NCI-H2029 treated with DMSO at 0.1 percent for 48 hours (cell line): ENCODE measurements at regions not wholly inside any gene's neighbourhood (a gene's known extent, or its start where the extent isn't known, plus 50 kb on each side); places are given as distances from the start of the nearest gene placed in this dataset.

Experiments used
- DNase-seq: peaks from one replicate; lab custom pipeline; 2025; lab: John Stamatoyannopoulos, UW

DNA sequence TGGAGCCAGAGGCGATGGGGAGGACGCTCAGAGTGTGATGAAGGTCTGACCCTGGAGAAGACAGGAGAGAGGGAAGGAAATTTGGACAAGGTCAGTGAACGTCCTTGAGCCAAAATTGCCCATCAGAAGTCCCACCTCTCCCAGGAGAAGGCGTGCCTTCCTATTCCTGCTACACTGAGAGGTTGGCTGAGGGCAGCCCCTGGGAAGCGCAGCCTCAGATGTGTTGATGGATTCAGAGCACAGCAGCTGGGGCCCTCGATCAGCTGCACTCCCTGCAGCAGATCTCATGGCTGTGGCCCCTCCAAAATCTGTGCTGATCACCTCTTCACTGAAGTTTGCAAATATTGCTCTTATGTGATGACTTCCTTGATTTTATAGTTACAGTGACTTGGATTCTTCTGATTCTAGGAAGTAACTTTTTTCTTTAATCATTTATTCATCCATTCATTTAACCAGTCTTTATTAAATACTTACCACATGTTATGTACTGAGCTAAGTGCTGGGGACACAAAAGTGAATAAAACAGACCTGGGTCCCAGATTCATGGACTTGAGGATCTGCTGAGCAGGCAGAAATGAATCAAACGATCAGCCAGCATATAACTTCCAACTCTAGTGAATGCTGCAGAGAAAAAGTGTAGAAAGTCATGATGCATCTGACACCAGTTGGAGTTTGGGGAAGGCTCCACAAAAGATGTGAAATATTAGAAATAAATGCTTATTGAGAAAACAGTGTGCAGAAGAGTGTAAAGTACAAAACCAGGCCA is 69.6 kb upstream of the ARMC2 start:
- DNase-seq = no peak

DNA sequence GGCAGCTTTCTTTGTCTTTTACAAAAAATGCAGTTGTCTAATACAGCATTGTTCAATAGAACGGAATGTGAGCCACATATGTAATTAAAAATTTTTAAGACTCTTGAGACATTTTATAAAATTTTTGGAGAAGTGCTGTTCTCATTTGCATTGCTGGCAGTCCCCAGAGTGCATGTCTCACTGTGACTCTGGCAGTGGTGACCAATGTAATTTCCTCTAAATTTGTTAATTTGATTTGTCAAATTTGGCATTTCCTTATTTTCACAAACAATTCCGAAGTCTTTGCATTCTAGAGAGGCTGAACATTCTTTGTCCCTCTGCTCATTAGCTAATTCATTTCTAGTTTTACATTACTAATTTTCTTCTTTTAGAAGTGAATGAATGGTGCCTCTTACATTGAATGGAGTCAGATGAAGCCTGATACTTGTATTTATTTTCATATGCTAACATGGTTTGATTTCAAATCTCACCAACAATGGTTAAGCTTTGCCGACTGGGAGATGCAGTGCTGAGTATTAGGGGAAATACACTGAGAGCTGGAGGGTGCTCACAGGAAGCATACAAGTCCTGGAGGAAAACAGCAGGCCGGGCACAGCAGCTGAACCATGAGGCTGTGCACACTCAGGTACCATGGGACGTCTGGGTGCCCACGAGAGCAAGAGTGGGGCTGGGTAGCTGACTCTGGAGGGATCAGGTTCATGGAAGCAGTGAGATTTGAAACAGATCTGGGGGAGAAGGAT is 68.5 kb upstream of the ARMC2 start:
- DNase-seq = no peak

DNA sequence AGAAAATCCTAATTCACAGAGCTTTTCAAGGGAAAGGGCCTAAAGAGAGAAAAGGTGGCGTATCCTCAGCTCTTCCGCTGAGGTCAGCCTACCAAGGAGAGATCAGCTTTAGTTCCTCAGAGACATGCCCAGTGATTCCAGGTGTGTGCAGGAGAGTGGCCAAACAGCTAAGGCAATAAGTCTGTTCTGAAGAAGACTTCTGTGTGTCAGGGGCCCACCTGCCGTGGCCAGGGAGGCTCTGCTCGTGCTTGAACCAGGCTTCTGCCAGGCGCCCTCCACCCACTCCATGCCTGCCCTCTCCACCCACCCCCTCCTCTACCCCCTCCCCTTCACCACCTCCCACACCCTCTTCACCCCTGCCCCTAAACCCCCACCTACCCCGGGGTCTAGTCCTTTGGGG is 67.4 kb upstream of the ARMC2 start:
- DNase-seq = no peak

DNA sequence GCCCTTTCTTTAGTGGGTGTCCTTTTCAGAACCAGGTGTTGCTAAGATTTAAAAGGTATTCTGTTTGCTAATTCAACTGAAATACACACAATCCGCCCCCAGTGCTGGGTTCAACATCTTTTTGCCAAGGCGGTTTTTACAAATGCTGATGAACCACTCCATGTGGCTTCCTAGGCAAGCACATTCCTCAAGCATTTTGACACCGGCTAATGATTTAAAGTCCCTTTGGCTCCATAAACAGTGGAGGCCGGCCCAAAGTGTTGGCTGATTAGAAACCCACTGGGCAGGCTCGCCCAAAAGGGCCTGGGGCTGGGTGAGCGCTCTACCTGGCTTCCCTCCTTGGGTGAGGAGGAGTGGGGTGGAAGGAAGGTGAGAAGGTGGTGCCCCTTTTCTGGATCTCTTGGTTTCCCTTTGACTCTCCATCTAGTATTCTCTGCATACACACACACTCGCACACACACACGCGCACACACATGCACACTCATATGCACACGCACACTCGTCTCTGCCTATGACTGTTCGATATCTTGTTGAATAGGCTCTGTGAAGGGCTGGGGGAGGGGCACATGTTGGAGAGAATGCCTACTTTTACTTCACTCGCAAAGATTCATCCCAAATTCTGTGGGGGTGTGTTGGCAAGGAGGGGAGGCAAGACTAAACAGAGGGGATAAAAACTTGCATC is 66.7 kb upstream of the ARMC2 start:
- no peak for DNase-seq

DNA sequence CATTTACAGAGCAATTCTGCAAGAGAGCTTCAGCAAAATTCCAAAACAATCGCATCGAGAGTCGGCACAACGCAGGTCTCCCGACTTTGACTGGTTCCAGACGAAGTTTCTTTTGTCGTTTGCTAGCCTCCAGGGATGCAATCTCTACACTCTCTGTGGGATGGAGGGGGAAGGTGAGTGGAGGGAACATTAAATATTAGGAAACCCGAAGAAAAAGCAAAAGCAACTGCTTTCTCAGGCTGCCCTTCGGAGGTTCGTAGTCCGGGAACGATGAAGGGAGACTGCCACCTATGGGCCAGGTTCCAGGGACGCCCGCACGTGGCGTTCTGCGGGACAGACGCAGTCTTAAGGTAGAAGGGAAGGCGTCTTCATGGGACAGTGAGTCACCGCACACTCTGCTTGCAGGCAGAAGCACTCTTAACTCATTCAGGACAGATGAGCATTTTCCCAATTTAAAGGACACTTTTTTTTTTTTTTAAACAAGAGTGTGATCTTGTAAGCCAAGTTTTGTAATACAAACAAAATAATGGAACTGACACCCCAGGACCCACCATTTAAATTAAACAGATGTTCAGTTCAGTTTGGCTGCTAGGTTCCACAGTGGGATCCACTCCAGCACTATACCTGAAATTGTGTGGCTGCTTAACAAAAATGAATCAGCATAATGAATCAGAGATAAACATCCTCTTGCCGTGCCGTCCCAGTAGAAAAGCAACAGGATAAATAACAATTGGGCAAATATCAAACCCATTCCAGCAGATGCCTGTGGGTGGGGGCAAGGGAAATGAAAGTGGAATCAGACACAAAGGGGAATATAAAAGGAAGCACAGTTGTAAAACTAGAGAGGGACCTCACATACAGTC is 65.8 kb upstream of the ARMC2 start:
- peak; percentile 36 for DNase-seq

DNA sequence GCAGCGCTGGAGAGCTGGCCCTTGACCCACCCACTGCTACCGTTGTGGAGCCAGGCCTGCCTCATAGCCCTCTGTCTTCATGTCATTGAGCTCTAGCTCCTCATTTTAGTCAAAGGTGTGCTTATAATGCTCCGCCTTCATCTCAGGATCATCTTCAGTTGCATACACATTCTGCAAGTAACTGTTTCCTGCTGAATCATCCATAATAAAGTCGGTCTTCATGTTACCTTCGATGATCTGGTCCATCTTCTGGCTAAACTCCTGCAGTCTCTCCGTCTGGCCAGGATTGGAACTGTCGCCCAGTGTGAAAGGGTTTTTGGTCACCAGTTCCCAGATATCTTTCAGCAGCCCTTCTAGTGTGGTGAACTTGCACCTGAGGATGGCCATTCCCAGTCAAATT is 62.6 kb upstream of the ARMC2 start:
- DNase-seq = no peak

DNA sequence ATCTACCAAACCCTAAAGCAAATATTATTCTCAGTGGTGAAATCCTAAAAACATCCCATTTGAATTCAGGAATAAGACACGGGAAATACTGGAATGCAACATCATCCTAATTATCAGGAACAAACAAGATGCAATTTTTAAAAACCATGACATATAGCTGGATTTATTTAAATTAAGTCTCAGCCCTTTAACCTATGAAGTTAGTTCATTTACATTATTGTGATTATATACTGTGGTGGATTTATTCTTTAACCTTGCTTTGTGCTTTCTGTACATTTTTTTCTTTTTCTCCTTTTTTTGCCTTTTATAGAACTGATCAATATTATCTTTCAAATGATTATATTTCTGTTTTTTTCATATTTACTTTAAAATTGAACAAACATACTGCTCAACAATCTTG is 59.8 kb upstream of the ARMC2 start:
- no peak for DNase-seq

DNA sequence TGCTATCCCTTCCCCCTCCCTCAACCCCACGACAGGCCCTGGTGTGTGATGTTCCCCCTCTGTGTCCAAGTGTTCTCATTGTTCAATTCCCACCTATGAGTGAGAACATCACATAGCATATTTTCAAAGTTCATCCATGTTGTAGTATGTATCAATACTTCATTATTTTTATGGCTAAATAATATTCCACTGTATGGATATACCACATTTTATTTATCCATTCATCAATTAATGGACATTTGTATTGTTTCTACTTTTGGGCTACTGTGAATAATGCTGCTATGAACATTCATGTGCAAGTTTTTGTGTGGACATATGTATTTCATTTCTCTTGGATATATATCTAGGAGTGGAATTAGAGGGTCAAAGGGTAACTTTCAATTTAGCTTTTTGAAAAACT is 58.7 kb upstream of the ARMC2 start:
- DNase-seq = no peak

DNA sequence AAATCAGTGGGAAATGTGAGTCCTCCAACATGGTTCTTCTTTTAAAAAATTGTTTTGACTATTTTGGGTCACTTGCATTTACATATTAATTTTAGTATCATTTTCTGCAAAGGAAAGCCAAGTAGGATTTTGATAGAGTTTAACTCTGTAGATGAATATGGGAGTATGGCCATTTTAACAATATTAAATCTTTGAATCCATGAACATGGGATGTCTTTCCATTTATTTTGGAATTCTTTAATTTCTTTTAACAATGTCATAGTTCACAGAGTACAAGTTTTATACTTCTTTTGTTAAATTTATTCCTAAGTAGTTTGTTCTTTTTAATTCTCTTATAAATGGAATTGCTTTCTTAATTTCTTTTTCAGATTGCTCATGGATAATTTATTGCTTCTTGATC is 56.5 kb upstream of the ARMC2 start:
- DNase-seq = no peak

DNA sequence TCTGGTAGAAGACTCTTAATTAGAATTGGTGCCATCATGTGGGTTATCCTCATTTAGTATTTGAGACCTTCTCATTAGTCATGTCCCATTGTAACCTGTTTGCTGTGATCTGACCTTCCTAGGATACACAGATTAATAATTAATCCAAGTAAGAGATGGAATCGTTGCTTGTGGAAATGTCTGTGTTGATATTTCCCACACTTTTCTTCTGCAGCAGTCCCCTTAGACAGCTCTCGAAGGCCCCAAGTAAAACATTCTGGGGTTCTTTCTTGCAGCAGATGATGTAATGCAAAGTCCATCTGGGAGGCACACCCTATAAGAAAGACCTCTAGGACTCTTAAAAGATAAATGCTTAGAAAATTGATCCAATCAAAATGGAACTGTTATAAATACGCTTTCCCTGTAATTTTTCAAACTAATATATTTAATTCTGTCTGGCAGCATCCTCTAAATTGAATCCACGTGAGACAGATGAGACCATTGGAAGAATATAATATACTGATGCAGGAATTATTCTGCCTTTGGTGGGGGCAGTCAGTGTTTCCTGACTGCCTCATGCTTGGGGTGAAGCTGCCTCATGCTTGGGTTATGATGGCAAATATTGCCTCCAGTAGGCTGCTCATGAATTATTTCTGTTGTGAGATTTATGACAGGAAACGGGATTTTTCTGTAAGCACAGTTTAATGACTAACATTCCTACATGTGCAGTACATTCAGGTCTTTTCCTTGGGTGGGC is 54.5 kb upstream of the ARMC2 start:
- no peak for DNase-seq

DNA sequence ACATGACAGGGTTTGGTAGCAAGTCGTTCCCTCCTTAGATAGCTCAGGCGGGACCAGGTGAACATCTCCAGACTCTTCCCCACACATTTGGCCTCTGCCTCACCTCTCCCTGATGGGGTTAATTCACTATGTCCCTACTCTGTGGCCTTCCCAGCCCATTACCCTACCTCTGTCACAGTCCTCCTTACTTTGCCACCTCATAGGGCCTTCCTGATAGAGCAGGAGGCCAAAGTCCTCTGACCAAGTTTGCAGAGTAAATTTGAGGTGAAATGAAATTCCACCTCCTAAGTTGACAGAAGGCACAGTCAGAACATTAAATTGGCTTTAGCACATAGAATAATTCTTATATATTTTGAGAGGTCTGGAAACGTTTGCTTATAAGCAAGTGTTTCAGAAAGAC is 53.1 kb upstream of the ARMC2 start:
- no peak for DNase-seq

DNA sequence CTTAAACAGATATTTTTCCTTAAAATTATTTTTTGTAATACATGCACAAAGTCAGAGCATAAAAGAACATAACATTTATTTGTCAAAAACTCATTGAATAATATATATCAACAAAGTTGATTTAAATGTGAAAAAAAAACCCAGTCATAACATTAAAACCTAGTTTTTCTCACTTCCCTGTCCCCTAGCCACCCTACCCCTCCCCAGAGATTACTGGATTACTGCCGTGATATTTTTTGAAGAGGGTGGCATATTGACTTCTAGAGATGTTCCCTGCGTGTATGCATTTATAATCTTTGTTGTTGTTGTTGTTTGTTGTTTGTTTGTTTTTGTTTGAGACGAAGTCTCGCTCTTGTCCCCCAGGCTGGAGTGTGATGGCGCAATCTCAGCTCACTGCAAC is 52.4 kb upstream of the ARMC2 start:
- no peak for DNase-seq

DNA sequence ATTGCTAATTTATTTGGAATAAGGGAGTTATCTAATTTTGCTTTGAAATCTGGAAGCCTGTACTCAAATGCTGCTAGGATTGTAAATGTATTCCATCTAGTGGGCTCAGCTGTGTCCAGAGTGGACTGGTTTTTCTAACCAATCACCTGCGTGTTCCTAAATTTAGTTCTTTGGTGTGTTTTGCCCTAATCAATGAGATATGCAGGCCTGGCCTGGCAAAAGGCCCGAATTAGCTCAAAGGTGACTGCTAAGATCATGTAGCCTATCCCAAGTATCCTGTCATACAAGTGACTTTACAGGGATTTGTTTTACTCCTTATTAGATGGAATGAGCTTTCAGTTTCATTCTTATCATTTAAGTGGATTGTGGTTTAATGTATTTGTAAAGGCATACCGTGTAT is 51.3 kb upstream of the ARMC2 start:
- no peak for DNase-seq

DNA sequence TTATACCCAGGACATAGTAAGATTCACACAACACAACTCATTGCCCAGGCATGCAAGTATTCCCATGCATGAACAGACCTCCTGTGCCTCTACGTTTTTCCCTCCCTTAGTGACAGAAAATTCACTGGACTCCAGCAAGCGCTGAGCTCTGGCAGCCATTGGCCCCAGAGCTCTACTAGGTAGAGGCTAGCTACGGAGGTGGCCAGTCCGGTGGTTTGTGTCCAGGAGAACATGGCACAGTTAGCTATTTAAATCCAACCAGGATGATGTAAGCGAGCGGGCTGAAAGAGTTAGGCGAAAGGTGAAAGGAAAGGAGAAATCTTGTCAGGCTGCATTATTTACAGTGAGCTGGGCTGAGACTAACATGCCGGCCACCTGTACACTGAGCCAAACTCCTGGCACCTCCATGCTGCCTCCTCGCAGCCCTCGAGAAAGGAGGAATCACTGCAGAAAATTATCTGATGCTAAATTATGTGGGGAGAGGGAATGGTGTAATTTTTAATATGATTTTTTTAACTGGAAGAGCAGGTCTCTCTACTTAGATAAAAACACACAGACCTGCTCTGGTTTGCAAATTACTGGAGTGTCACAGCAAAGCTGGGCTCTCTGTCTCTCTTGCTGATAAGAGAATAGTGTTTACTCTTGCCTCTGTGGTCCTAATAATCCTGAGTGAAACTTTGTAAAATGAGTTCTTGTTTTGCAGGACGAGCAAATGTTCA is 50.1 kb upstream of the ARMC2 start:
- DNase-seq = no peak
